GM12801 (cell line): ENCODE measurements at regions not wholly inside any gene's neighbourhood (a gene's known extent, or its start where the extent isn't known, plus 50 kb on each side); places are given as distances from the start of the nearest gene placed in this dataset.

Experiments
- TF ChIP-seq, protein P1 (sequence below): IDR thresholded peaks from one replicate; pipeline ENCODE4 v1.5.1; 2011; ENCODE audit warnings: control low read depth; ENCODE audit not compliant: insufficient read length; ENCODE audit errors: extremely low read depth

DNA sequence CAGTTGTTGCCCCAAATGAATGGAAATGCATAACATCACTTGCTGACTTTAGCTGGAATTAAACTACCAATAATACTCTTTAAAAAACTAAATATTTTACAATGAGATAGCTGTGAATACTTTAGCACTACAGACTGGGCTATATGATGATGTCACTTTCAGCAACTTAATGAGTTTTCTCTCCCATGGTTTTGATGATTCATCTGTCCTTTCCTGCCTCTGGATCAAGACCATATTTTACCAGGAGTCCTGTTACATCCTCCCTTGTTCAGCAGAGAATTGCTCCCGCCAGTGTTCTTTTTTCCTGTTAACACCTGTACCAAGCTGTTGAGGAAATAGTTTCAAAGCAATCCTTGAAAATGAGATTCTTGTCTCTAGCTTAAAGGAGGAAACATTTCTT, 543.0 kb downstream of the SPRY1 start:
- TF ChIP-seq, protein P1, sequence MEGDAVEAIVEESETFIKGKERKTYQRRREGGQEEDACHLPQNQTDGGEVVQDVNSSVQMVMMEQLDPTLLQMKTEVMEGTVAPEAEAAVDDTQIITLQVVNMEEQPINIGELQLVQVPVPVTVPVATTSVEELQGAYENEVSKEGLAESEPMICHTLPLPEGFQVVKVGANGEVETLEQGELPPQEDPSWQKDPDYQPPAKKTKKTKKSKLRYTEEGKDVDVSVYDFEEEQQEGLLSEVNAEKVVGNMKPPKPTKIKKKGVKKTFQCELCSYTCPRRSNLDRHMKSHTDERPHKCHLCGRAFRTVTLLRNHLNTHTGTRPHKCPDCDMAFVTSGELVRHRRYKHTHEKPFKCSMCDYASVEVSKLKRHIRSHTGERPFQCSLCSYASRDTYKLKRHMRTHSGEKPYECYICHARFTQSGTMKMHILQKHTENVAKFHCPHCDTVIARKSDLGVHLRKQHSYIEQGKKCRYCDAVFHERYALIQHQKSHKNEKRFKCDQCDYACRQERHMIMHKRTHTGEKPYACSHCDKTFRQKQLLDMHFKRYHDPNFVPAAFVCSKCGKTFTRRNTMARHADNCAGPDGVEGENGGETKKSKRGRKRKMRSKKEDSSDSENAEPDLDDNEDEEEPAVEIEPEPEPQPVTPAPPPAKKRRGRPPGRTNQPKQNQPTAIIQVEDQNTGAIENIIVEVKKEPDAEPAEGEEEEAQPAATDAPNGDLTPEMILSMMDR: no peak

DNA sequence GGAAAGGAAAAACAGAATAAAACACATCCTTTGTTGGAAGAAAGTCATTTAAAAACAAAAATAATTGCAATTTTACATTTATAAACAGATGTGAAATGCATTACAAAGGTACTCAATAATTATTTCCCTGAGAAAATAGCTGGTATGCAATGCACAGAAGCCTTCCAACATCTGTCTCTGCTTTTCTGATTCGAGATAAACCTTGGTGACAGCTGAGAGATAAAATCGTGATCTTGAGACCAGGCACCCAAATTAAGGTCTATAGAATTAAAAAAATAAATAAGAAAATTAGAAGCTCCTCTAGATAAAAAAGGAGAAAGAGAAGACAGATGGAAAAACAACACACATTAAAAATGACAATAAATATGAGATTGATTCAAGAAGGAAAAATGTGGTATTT, 544.0 kb downstream of the SPRY1 start:
- TF ChIP-seq, protein P1: no peak

GRCh38 chr4:123941306-123941705, 544.7 kb downstream of the SPRY1 start:
- TF ChIP-seq, protein P1: no peak

- TF ChIP-seq, protein P1: no peak
Measured at GRCh38 chr4:123943976-123944375, 547.4 kb downstream of the SPRY1 start.

DNA sequence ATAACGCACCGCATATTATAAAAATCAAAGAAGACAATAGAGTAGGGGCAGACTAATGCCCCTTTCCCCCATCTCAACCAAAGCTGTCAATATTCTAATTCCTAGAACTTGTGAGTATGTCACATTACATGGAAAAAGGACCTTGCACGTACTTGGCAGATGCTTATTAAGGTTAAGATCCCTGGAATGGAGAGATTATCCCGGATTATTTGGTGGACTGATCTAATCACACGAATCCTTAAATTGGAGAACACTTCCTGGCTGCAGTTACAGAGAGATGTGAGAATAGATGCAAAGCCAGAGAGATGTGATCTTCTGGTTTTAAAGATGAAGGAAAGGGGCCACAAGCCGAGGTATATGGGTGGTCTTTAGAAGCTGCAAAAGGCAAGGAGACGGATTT, 548.7 kb downstream of the SPRY1 start:
- TF ChIP-seq, protein P1: no peak

DNA sequence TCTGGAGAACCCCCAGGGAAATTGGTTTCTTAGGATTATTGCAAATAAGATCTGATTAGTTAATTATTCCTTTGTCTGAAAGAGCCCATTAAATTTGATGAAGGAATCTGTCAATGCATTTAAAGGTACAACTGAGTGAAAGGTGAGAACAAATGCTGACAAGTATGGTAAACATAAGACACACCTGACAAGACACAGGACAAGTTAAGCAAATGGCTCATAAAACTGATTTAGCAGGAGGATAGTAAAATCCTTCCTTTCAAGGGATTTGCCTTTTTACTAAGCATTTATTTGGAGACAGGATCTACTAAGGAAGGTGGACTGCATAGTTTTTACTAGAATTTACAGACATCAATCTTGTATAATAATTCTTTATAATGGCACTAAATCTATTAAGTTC, 553.9 kb downstream of the SPRY1 start:
- TF ChIP-seq, protein P1: no peak

DNA sequence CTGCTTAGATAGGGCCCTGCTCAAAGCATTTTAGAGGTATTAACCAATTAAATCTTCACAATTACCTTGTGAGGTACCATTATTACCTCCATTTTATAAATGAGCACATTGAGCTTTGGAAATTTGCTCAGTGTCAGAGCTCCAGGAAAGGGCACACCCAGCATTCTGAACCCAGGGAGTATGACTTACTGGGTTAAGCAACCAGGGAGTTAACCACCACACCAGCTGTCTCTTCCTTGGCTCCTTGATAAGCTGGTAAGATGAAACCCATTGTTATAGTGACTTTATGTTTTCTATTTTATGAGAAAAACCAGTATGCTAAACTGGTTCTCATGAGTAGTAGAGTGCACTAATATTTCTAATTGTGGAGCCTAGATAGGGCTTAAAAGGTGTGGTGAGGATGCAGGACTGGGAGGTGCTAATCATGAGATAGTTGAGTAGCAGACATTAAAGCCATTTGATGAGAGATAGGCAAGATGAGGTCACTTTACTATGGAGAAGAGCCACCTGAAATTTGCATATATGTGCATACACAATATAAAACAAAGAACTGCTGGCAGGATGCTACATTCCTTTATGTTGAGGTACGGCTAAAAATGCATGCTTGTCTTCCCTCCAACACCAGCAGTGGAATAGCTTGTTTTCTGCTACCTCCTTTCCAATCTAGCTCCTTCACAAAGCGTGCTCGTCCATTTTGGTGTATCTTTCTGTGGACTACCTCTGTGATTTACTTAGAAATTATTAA, 556.1 kb downstream of the SPRY1 start:
- TF ChIP-seq, protein P1: no peak
